Limb (tissue), 2 donors: ENCODE measurements at regions not wholly inside any gene's neighbourhood (a gene's known extent, or its start where the extent isn't known, plus 50 kb on each side); places are given as distances from the start of the nearest gene placed in this dataset.
A peak's percentile ranks its signal among the peaks of the same experiment; 100 is the strongest.

ENCODE experiments used
- DNase-seq, 2 donors: peaks; one replicate each; pipeline ENCODE4 v3.0.0-alpha.2; 2016; ENCODE audit errors: extremely low spot score in 2 of 2

DNA sequence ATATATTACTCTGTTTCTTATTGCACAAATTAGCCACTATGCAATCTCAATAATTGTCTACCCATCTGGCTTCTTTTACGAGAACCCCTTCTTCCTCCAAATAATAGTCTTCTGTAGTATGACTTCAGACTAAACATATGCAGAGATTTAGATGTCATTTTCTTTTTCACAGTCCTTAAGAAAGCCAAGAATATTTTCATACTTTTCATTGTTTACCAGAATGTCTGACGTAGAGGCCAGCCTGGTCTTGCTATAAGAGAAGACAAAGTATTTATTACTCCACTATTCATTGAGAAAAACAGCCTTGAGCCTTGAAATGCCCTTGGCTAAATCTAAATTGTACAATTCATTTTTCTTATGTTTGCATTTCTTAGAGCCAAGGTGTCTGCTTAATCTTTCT, 714.9 kb upstream of the CXADR start:
- DNase-seq = no peak

DNA sequence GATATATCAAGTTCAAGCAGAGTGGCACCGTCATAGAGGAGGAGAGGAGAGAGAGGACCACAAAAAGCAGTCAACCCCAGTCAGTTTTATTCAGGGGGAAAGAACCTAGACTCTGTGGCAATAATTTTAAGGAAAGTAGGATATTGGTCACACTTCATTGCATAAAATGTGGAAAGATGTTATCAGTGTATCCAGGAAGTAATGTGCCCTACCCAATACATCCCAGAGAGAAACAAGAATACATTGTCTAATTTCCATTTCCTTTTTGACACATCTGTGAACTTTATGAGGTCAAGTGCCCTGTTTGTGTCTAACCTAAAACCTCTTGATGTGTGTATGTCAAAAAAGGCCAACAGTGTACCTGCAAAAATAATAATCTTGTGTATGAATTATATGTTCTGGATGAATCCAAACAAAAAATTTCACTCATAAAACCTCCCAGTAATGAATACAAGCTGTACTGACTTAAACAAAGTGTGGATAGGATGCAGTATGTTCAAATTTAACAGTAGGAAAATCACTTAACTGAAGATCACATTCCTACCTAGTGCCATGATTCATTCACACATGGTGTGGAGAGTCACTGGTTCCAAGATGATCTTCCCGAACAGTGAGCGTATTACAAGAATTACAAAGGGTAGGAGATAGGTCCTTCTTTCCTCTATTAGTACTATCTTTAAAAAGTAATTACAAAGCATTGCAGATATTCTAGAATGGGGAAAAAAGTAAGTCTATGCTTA, 712.1 kb upstream of the CXADR start:
- no peak for DNase-seq

DNA sequence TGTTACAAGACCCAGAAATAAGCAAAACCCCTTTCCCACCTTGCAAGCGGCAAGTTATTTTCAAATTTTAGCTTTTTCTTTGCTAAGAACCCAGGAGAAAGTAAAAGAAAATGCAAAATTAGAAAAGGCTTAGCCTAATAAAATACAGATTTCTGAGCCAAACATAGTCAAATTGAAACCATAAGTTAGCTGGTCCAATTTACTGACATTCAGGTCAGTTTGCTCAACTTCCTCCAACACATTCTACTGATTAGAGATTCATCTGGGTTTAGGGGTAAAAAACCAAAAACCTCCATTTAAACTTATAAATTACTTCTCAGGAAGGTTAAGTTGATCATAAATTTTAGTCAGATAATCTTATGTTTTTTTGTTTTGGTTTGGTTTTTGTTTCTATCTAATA, 701.8 kb upstream of the CXADR start:
- DNase-seq = no peak

DNA sequence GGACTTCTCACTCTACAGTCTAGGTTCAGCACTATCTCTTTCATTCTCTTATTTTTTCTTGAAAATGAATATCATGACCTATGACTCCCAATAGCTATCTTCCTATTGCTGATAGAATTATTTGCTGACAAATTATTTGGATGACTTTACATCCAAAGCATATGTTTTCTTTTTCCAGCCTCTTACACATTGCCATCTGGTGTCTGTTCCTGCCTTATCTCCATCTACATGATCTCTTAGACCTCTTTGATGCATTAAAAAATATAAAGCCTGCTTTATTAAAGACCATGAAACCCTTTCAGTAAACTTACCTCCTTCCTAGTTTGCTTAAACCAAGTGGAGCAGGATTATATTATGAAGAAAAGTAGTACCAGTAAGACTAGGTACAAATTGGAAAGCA, 700.9 kb upstream of the CXADR start:
- no peak for DNase-seq

DNA sequence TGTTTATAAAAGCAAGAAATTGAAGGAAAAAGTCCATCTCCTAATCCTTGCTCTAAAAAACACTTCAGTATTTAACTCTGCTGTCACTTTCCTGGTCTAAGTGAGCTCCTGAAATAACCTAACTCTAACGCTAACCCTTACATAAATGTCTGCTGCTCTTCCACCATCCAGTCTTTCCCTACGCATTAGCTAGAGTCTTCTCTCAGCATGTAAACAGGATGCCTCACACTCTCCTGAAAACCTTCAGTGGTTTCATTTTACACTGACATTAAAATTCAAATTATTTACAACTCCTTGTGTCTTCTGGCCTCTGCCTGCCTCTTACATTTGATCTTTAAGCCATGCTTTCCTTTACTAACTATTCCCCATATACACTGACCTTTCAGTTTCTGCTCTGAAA, 697.6 kb upstream of the CXADR start:
- no peak for DNase-seq

DNA sequence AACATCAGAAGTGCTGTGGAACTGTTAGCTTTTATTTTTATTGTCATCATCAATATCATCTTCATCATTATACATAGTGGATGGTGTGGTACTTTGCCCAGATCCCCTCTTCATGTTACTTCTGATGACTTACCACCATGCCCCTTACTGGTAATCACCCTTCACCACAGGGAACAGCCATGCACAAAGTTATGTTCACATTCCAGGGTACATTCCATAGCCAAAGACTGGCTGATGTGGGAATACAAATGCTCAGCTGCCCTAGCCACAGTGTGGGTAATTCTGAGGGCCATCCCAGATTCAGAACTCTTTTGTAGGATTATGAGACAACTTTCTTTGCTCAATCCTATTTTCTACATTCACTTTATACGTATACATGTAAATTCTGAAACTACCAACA, 691.3 kb upstream of the CXADR start:
- no peak for DNase-seq

DNA sequence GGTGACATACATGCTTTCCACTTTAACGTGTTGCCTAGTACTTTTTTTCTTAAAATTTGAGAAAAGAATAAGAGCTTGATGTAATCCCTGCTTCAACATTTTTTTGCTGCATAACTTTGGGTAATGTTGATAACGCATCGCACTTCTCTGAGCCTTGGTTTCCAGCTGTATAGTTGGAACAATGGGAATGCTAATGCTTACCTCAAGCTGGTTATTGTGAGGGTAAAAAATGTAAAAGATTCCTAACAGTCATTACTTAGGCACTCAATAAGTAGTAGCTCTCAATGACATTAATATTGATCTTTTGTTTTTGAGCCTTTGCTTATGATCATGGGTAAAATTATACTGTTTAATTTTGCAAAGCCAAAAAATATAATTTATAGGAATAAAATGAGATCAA, 683.3 kb upstream of the CXADR start:
- DNase-seq = no peak

DNA sequence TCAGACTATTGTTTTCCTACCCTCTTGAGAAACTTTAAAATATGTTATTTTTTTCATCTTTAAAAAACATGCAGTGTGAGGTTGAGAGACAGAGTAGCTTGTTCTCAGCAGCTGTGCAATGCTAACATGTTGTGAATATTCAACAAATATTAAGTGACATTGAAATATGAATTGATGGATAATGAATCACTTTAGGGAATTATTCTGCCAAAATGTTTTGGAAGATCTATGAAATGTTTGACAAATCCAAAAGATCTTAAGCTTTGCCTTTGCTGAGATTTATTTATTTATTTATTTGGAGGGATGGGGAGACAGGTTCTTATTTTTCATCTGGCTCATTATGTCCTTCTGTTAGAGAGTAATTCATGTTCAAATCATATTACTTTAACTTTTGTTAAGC, 680.1 kb upstream of the CXADR start:
- no peak for DNase-seq

DNA sequence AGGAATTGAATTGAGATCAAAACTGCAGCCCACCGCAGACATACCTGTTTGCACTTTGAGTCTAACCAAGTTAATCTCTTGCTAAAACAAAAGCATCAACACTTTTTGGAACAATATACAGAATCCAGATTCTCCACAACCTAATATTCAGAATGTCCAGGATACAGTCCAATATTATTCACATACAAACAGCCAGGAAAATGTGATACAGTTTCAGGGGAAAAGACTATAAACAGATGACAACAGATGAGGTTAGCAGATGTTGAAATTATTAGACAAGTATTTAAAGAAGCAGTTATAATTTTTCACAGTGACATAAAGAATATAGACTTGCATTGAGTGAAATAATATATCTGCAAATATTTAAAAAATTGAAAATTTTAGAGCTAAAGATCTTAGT, 678.1 kb upstream of the CXADR start:
- DNase-seq = peak in 1 of 2 donors; percentile 53

DNA sequence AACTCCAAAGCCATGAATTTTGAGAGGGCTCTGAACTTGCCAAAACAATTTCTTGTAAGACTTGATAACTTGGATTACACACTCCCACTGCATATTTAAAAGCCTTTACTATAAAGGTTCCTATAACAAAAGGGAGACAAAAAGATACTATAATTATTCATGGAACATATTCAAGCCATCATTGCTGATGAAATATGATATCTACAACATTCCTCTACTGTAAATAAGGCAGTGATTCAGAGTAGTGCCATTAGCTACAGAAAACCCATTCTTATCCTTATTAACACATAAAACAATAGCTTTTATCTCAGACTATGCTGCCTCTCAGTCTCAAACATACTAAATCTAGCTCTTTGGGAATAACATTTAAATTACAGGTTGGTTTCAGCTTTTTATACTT, 675.5 kb upstream of the CXADR start:
- peak in 1 of 2 donors; percentile 24 for DNase-seq

DNA sequence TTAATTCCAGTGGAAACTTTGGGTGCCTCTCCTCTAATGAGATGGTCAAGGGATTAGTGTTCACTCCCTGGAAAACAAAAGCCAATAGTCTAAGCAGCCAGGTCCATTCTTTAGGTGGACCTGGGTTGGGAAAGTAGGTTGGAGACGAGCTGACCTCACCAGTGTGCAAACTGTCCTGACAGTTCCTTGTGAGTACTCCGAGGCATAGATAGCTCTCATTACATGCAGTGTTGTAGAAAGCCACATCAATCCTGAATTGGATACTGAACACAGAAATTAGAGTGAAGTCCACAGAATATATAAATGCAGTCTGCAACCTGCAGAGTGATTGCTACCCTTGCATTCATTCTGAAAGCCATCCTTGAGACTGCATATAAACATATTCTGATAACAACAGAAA, 675.1 kb upstream of the CXADR start:
- DNase-seq = no peak

DNA sequence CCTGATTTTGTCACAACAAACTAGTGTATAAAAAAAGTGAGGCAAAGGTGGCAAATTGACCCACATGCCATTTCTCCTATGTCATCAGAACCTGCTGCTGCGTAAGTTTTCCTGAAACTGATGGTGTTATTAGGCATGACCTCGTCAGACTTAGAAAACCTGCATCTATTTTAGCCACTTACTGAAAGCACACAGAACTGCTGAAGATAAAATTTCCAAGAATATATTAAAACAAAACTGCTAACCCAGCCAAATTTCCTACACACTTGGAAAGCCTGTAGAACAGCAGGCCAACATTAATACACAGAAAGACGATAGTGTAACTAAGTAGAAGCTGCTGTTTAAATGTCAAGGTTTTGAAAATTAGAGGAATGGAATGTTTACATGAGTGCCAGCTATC, 674.5 kb upstream of the CXADR start:
- peak in 1 of 2 donors; percentile 81 for DNase-seq

DNA sequence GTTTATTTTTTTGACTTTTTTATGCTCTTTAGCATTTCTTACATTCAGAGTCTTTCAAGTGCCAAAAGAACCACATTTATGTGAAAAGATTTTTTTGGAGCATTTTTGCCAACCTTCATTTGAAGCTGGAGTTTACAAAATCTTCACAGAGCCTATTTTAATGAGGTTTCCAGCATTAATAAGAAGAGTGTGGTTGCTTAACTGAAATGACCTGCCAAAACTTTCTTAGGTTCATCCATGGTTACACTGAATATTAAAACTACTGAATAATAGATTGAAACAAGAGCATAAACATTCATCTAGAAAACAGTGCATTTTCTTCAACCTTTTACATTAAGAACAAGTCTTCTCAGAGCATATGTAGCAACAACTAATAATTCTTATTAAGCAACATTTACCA, 672.3 kb upstream of the CXADR start:
- no peak for DNase-seq

DNA sequence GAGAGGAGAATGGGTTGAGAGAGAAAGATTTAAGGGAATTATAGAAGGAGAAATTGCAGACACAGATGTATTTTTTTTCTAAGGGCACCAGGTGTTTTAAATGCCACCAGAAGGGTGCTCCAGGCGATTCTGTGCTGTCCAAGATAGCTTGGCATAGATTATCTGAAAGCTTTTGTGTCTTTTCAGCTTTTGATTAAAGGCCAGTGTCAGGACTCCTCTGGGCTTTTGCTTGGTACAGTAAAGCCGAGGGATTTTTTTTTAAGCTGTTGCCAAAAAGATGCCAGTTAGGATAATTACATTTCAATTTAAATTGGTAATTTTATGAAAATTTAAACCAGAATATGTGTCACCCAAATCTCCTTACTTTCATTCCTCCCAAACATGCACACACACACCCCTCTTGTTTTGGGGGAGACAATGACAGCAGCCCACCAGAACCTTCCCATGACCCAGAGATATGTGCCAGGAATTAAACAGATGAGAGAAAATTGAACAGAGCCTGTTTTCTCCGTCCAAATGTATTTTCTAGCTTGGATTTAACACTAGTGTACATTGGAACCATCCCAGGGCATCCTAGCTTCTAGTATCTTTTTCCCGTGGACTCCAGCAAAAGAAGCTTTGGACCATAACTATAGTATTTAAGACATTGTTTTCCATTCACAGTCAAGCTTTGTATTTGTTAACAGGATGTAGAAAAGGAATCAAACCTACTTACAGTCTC, 670.7 kb upstream of the CXADR start:
- DNase-seq = no peak

DNA sequence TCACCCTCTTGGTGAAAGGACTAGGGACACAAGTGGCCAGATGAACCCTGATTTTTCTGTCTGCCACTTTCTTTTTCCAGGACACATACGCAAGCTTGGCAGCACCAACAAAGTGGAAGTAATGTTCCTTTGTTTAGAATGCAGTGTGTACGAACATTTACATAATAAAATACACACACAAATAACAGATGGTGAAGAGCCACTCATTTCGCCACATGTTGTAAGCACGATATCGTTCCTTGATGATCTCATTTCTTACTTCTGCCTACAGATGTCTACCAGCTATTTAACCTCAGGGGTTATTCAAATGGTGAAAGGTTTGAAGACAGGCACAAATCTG, 670.2 kb upstream of the CXADR start:
- no peak for DNase-seq

DNA sequence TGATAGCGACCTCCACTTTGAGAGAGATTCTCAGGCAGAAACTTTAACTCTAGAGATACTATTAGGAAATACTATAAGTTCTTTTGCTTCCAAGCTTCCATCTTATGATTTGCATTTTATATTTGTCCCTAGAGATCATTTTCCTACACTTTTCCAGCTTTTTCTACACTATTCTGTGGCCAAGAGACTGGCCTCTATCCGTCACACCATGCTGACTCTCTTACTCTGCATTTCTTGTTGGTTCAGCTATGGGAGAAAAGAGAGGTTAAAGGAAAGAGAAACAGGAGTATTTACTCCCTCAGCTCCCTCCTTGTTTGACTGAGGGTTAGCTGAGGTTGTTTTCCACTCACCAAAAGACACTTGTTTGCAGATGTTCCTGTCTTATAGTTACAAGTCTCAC, 665.6 kb upstream of the CXADR start:
- no peak for DNase-seq

DNA sequence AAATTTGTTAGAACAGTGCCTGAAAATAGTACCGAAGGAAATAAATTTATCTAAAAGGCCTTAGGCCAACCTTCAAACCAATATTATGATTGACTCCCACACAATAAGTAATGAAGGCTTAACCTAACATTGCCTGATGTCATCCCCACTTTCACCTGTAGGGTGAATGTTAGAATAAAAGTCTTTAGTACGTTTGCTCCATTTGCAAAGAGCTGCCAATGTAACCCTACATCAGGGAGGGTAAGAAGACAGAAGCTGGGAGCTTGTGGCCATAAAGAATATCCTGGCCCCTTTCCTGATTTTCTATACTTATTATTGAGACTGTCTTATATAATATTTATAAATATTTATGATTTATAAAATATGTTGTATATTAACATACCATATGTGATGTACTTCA, 661.8 kb upstream of the CXADR start:
- no peak for DNase-seq

DNA sequence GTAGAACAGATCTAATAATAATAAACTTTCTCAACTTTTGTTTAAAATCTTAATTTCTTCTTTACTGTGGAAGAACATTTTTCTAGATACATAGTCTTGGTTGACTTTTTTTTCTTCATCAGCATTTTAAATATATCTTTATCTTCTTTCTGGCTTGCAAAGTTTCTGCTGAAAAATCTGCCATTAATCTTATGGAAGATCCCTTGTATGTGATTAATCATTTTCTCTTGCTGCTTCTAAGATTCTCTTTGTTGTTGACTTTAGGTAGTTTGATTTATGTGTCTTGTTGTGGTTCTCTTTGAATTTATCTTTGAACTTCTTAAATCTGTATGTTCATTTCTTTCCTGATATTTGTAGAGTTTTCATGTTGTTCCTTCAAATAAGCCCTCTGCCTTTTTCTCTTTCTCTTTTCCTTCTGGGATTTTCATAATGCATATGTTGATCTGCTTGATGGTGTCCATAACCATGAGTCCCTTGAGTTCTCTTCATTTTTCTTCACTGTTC, 657.6 kb upstream of the CXADR start:
- DNase-seq = no peak

DNA sequence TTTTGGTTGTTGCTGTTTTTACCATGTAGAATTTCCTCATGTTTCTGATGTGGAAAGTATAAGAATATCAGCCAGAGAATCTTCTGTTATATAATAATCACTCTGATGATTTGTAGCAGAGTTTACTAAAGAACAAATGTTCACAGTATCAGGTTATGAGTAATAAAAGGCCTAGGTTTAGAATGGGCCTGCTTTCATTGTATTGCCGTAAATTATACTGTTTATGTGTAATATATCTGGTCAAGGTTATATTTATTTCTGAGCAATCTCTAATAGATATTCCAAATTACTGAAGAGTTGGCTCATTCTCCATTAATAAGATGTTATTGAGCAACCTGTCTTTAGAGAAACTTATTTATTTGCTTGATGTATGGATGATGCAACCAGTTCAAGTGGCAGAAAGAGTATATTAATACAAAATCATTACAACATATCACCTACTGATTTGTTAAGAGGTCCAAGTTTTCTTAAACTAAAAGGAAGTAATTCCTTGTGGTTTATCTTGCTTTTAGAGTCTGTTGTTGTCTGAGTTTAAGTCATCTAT, 649.4 kb upstream of the CXADR start:
- no peak for DNase-seq

DNA sequence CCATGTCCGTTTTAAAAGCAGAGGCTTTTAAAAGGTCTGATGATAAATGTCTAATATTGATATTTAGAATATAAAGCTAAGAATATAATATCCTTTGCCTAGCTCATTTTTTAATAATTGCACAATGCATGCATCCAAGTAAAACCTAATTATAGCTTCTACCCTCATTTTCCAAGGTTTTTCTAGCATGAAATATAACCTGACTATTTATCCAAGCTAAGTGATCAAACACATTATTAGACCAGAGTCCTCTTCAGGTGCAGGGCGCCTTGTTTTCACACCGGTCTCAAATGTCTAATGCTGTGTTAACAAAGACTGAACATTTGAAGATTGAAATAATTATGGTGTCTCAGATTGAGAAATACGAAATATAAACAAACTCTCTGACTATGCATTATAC, 648.9 kb upstream of the CXADR start:
- no peak for DNase-seq

DNA sequence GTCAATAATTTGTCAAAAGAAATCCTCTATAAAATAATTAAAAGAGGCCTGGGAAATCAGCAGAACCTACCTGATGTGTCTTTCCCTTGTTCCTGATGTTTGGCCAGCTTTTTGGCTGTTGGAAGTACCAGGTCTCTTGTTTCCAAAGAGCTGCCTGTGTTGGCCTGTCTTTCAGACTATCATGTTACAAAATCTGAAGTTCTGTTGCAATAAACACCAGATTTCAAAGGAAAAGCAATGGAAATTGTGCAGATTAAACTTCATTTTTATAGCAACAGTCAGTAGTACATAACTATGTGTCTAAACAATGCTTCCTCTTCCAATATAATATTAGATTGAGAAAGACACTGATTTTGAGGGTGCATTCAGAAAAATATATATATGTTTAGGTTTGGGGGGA, 647.2 kb upstream of the CXADR start:
- DNase-seq = no peak

DNA sequence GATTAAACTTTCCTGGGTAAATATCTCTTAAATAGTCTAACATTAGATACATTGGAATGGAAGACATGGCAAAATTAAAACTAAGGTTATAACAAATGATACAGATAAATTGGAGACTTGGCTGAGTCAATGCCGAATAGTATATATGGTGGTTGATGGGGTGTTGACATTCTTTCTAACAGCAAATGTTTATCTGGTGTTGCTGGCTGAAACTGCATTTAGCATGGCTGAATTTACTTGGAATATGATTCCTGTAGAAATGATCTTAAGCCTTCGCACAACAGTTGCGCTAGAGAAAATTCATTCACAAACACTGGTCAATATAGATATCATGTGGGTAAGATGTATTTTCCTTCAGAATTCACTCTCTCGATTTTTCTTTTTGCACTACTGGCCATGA, 646.0 kb upstream of the CXADR start:
- DNase-seq = no peak

DNA sequence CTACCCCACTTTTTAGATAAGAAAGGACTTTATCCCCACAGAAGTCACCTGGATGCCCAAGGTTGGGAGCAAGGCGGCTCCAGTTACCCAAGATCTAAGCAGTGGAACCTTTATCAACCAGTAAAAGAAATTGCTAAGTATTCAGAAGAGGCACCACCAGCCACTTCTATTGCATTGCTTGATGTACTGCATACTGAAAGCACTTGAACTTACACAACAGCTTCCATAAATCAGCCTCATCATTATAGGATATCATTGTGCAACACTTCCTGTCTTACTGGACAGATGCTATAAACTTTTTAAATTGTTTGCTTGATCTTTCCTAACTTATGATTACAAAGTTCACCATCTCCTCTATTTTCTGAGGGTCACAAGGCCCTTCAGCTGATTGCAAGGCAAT, 642.7 kb upstream of the CXADR start:
- no peak for DNase-seq
